H1 (cell line): ENCODE measurements at regions not wholly inside any gene's neighbourhood (a gene's known extent, or its start where the extent isn't known, plus 50 kb on each side); places are given as distances from the start of the nearest gene placed in this dataset.

ENCODE experiments used
- EZH2 ChIP-seq: fragments of 200-600 bp; sonication (generic); IDR thresholded peaks from 2 replicates; pipeline ENCODE4 v1.7.1; 2012; ENCODE audit warnings: low read depth, mild to moderate bottlenecking, moderate library complexity, low read length, inconsistent platforms; ENCODE audit not compliant: severe bottlenecking
- JUN ChIP-seq: IDR thresholded peaks from 2 replicates; pipeline ENCODE4 v1.6.1; 2011; ENCODE audit warnings: low read depth, mild to moderate bottlenecking, improper control_type of control experiment, low read length
- RNF2 ChIP-seq: fragments of 200-900, 300-1000 bp; sonication (generic); IDR thresholded peaks from 2 replicates; pipeline ENCODE4 v1.7.1; 2016; ENCODE audit warnings: borderline replicate concordance, low read depth, mild to moderate bottlenecking, antibody characterized with exemption, low read length; ENCODE audit not compliant: poor library complexity, severe bottlenecking; ENCODE audit errors: missing control alignments
- RXRA ChIP-seq: IDR thresholded peaks from 2 replicates; pipeline ENCODE4 v1.6.1; 2011; ENCODE audit warnings: low read depth, mild to moderate bottlenecking, low read length, moderate library complexity; ENCODE audit not compliant: insufficient read depth
- SP4 ChIP-seq: IDR thresholded peaks from 2 replicates; pipeline ENCODE4 v1.6.1; 2012; ENCODE audit warnings: low read length, inconsistent platforms

DNA sequence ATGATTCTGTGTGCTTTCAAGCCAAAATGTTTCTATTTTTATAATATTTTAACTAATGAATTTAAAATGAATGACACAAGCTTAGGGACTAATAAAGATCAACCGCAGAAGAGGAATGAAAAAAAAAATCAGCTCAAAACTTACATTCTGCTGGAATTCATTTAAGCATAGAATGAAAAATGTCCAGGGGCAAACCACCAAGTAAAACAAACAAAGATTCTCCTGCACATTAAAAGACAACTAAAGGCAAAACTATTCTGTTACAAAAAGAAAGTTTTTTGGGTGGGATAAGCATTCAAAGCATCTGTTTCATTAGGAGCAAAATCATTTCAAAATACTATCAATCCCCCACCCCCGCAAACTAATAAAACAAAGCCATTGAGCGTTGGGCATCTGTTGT is 99.3 kb upstream of the SOX11 start (continued):
- TF ChIP-seq RNF2 (no peak), JUN (no peak), RXRA (no peak), EZH2 (no peak), SP4 (no peak)
